ENCODE measurements at regions not wholly inside any gene's neighbourhood (a gene's known extent, or its start where the extent isn't known, plus 50 kb on each side); places are given as distances from the start of the nearest gene placed in this dataset.

DNA sequence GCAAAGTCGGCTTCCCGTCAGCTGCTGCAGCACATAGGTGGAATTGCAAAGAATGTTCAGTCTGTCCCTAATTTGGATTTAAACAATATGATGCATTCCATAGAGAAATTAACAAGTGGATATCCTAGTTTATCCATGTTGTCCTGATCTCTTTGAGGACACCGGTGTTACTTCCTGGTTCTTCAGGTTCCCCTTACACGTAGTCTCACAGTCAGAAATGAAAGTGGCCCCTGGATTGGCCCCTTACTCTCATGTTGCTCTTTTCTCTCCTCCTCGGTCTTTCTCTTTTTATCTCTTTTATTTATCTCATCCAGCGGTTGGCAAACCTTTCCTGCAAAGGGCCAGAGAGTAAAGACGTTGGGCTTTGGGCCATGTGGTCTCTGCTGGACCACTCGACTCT is 265.1 kb downstream of the GAS1 start:
- Histone ChIP-seq H3K9me3 (ENCODE audit: control insufficient read depth in 2 of 3, insufficient read depth in 1 of 3, low read length in 3 of 3) (no peaks in the 10 kb centered on the region), H3K36me3 (ENCODE audit: control insufficient read depth in 2 of 3, insufficient read depth in 3 of 3, low read length in 3 of 3) (no peaks in the 10 kb centered on the region), H3K9ac (ENCODE audit: low read length in 3 of 3) (no peak overlapping the region), H3K27ac (ENCODE audit: low read depth in 2 of 2, low read length in 2 of 2) (no peak overlapping the region), H3K27me3 (ENCODE audit: control insufficient read depth, insufficient read depth, low read length) (no peaks in the 10 kb centered on the region), H3K4me1 (ENCODE audit: control insufficient read depth in 2 of 3, insufficient read depth in 2 of 3, low read depth in 1 of 3, low read length in 3 of 3) (no peaks in the 10 kb centered on the region), H3K4me3 (ENCODE audit: low read length in 3 of 3) (no peak overlapping the region)
- TF ChIP-seq, protein P1, sequence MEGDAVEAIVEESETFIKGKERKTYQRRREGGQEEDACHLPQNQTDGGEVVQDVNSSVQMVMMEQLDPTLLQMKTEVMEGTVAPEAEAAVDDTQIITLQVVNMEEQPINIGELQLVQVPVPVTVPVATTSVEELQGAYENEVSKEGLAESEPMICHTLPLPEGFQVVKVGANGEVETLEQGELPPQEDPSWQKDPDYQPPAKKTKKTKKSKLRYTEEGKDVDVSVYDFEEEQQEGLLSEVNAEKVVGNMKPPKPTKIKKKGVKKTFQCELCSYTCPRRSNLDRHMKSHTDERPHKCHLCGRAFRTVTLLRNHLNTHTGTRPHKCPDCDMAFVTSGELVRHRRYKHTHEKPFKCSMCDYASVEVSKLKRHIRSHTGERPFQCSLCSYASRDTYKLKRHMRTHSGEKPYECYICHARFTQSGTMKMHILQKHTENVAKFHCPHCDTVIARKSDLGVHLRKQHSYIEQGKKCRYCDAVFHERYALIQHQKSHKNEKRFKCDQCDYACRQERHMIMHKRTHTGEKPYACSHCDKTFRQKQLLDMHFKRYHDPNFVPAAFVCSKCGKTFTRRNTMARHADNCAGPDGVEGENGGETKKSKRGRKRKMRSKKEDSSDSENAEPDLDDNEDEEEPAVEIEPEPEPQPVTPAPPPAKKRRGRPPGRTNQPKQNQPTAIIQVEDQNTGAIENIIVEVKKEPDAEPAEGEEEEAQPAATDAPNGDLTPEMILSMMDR (IDR thresholded peaks at IDR 0.05; ENCODE audit: borderline replicate concordance, extremely low read depth, insufficient read depth), result no peak
- FAIRE-seq (no peak), DNase-seq (no peak)
- intact Hi-C loops (cut with DNase I), result no loop called here

DNA sequence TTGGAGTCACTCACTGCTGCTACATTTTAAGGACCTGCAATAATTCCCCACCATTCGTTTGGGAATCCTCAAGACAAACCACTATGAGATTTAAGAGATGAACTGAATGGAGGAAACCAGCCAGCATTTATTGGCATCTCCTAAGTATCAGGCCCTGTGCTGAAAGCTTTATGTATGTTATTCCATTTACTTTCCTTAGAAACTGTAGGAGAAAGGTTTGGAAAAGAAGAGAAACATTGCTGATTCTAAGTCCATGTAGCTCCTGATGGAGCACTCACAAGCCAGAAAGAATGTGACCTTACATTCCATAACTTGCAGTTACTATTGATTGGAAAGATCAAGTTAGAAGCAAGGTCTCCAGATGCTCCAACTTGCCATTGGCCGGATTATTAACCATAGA is 267.4 kb downstream of the GAS1 start:
- H3K9me3 ChIP-seq (ENCODE audit: control insufficient read depth in 2 of 3, insufficient read depth in 1 of 3, low read length in 3 of 3), result no peaks in the 10 kb centered on the region
- TF ChIP-seq, protein P1 (IDR thresholded peaks at IDR 0.05; ENCODE audit: borderline replicate concordance, extremely low read depth, insufficient read depth), result no peak
- DNase-seq, result no peak
- no peak for FAIRE-seq
- no peaks in the 10 kb centered on the region for H3K27me3 ChIP-seq (ENCODE audit: control insufficient read depth, insufficient read depth, low read length)
- H3K9ac ChIP-seq (ENCODE audit: low read length in 3 of 3), result no peak overlapping the region
- intact Hi-C loops (cut with DNase I), result no loop called here
- H3K27ac ChIP-seq (ENCODE audit: low read depth in 2 of 2, low read length in 2 of 2), result no peak overlapping the region
- H3K4me1 ChIP-seq (ENCODE audit: control insufficient read depth in 2 of 3, insufficient read depth in 2 of 3, low read depth in 1 of 3, low read length in 3 of 3), result no peaks in the 10 kb centered on the region
- H3K36me3 ChIP-seq (ENCODE audit: control insufficient read depth in 2 of 3, insufficient read depth in 3 of 3, low read length in 3 of 3), result no peaks in the 10 kb centered on the region
- H3K4me3 ChIP-seq (ENCODE audit: low read length in 3 of 3), result no peak overlapping the region

DNA sequence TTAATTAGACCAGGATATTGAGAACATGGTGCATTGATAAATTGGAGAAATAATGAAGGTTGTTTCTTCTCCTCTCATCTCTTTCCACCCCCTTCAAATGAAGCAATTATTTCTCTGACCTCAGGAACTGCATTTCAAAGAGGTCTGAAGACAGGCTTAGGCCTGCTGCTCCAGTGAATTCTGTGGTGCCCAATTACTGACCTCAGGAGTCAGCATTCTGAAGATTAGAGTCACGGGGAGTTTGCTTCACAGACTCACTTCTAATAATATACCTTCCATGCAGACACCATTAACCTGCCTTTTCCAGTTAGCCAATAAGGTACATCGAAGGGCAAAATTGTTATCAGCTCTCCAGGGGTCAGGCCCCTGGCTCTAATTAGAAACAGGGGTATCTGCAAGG is 270.9 kb downstream of the GAS1 start:
- Histone ChIP-seq H3K27ac (ENCODE audit: low read depth in 2 of 2, low read length in 2 of 2) (no peak overlapping the region), H3K27me3 (ENCODE audit: control insufficient read depth, insufficient read depth, low read length) (no peaks in the 10 kb centered on the region), H3K36me3 (ENCODE audit: control insufficient read depth in 2 of 3, insufficient read depth in 3 of 3, low read length in 3 of 3) (no peaks in the 10 kb centered on the region), H3K9ac (ENCODE audit: low read length in 3 of 3) (no peak overlapping the region), H3K9me3 (ENCODE audit: control insufficient read depth in 2 of 3, insufficient read depth in 1 of 3, low read length in 3 of 3) (no peaks in the 10 kb centered on the region), H3K4me3 (ENCODE audit: low read length in 3 of 3) (no peak overlapping the region), H3K4me1 (ENCODE audit: control insufficient read depth in 2 of 3, insufficient read depth in 2 of 3, low read depth in 1 of 3, low read length in 3 of 3) (no peaks in the 10 kb centered on the region)
- FAIRE-seq (no peak), DNase-seq (no peak)
- TF ChIP-seq, protein P1 (IDR thresholded peaks at IDR 0.05; ENCODE audit: borderline replicate concordance, extremely low read depth, insufficient read depth), result no peak
- intact Hi-C loops (cut with DNase I), result no loop called here

DNA sequence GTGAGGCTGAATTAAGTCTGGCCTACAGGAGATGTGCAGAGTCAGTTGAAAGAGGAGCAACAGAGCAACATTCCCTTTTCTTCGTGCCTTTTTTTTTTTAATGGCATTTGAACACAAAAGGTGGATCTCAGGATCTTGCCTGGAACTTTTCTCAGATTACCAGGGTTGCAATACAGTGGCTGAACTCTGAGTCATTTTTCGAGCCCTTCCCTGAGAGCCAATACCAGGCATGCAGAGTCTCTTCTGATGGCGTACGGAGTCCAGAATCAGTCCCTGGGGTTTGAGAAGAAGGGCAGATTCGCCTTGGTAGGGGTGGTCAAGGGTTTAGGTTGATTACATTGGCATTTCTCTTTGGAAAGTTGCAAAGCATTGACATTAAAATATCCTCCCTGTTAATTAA is 271.5 kb downstream of the GAS1 start:
- no peak overlapping the region for H3K4me3 ChIP-seq (ENCODE audit: low read length in 3 of 3)
- no peaks in the 10 kb centered on the region for H3K27me3 ChIP-seq (ENCODE audit: control insufficient read depth, insufficient read depth, low read length)
- peaks cover 0 to under 1% (median 0%) of the 10 kb centered on the region in 3 donors for H3K9me3 ChIP-seq (ENCODE audit: control insufficient read depth in 2 of 3, insufficient read depth in 1 of 3, low read length in 3 of 3)
- H3K27ac ChIP-seq (ENCODE audit: low read depth in 2 of 2, low read length in 2 of 2), result no peak overlapping the region
- FAIRE-seq (no peak), DNase-seq (no peak)
- no peaks in the 10 kb centered on the region for H3K36me3 ChIP-seq (ENCODE audit: control insufficient read depth in 2 of 3, insufficient read depth in 3 of 3, low read length in 3 of 3)
- no peaks in the 10 kb centered on the region for H3K4me1 ChIP-seq (ENCODE audit: control insufficient read depth in 2 of 3, insufficient read depth in 2 of 3, low read depth in 1 of 3, low read length in 3 of 3)
- H3K9ac ChIP-seq (ENCODE audit: low read length in 3 of 3), result no peak overlapping the region
- intact Hi-C loops (cut with DNase I), result no loop called here
- TF ChIP-seq, protein P1 (IDR thresholded peaks at IDR 0.05; ENCODE audit: borderline replicate concordance, extremely low read depth, insufficient read depth), result no peak
